ENCODE measurements at regions not wholly inside any gene's neighbourhood (a gene's known extent, or its start where the extent isn't known, plus 50 kb on each side); places are given as distances from the start of the nearest gene placed in this dataset.
A peak's percentile ranks its signal among the peaks of the same experiment; 100 is the strongest.

- TF ChIP-seq CTCF (conservative IDR thresholded peaks at IDR 0.05): no peak
- Mint-ChIP-seq H3K27ac (ENCODE audit: unreplicated experiment) (no peak overlapping the region), H3K4me3 (no peak overlapping the region), H3K9me3 (peaks cover 6% of the 10 kb centered on the region), H3K4me1 (peaks cover 18% of the 10 kb centered on the region), H3K27me3 (ENCODE audit: low read depth) (no peaks in the 10 kb centered on the region), H3K36me3 (ENCODE audit: low read depth) (no peaks in the 10 kb centered on the region)
- DNase-seq (ENCODE audit: low read depth, low spot score): no peak
These were observed 62.7 kb upstream of the KAZN start for GRCh38 chr1:14535619-14536355.

GRCh38 chr1:14538335-14538734 is 60.1 kb upstream of the KAZN start:
- no peak overlapping the region for H3K27ac Mint-ChIP-seq (ENCODE audit: unreplicated experiment)
- H3K4me1 Mint-ChIP-seq: peaks cover 28% of the 10 kb centered on the region
- H3K27me3 Mint-ChIP-seq (ENCODE audit: low read depth): no peaks in the 10 kb centered on the region
- no peak overlapping the region for H3K4me3 Mint-ChIP-seq
- H3K9me3 Mint-ChIP-seq: peaks cover 6% of the 10 kb centered on the region
- no peak for DNase-seq (ENCODE audit: low read depth, low spot score)
- TF ChIP-seq CTCF (conservative IDR thresholded peaks at IDR 0.05): peak; percentile 15
- H3K36me3 Mint-ChIP-seq (ENCODE audit: low read depth): no peaks in the 10 kb centered on the region

DNA sequence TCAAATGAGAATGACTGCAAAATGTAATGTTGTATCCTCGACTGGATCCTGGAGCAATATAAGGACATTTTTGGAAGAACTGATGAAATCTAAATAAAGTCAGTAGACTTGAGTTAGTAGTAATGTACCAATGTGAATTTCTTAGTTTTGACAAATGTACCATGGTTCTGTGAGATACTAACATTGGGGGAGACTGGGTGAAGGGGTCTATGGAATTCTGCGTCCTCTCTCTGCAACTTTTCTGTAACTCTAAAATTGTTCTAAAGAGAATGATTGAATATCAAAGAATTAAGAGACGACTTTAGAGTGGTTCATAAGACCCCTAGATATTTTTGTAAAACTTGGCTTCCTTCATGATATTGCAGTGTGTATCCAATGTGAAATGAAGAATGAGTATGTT is 59.2 kb upstream of the KAZN start:
- H3K9me3 Mint-ChIP-seq: peaks cover 6% of the 10 kb centered on the region
- H3K4me3 Mint-ChIP-seq: no peak overlapping the region
- TF ChIP-seq CTCF (conservative IDR thresholded peaks at IDR 0.05): no peak
- H3K4me1 Mint-ChIP-seq: peaks cover 28% of the 10 kb centered on the region
- DNase-seq (ENCODE audit: low read depth, low spot score): no peak
- H3K27me3 Mint-ChIP-seq (ENCODE audit: low read depth): no peaks in the 10 kb centered on the region
- no peak overlapping the region for H3K27ac Mint-ChIP-seq (ENCODE audit: unreplicated experiment)
- H3K36me3 Mint-ChIP-seq (ENCODE audit: low read depth): no peaks in the 10 kb centered on the region

DNA sequence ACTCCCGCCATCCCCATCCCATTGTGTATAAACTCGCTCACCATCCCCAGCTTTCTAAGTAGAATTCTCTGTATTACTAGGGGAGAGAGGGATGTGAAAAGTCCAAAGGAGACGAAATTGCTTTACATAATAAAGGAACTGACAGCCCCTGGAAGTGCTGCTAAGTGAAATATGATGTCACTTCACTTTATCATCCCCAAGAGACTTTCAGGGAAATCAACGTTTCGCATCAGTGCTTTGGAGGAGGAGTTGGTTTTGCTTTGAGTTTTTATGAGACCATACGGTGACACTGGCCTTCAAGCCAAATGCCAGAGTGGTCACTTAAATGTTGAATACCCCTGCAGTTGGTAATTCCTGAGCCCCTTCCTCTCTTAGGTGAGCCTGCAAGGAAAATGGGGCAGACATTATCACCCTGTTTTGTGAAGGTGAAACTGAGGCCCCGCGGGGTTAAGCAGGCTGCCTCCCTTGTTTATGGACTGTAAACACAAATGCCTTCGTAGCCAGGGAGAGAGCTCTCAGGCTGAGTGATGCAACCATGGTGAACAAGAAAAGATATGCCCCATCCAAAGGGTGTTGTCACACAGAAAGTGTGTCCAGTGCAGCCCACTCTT is 58.4 kb upstream of the KAZN start:
- Mint-ChIP-seq H3K4me3 (no peak overlapping the region), H3K36me3 (ENCODE audit: low read depth) (no peaks in the 10 kb centered on the region), H3K9me3 (peaks cover 6% of the 10 kb centered on the region), H3K27ac (ENCODE audit: unreplicated experiment) (peak overlapping the region; percentile 81), H3K27me3 (ENCODE audit: low read depth) (no peaks in the 10 kb centered on the region), H3K4me1 (peaks cover 28% of the 10 kb centered on the region)
- TF ChIP-seq CTCF (conservative IDR thresholded peaks at IDR 0.05): no peak
- no peak for DNase-seq (ENCODE audit: low read depth, low spot score)

- Mint-ChIP-seq H3K27me3 (ENCODE audit: low read depth) (no peaks in the 10 kb centered on the region), H3K27ac (ENCODE audit: unreplicated experiment) (no peak overlapping the region)
- TF ChIP-seq CTCF (conservative IDR thresholded peaks at IDR 0.05): no peak
These were observed 57.1 kb upstream of the KAZN start for GRCh38 chr1:14541348-14541747.

More at GRCh38 chr1:14541348-14541747, 57.1 kb upstream of the KAZN start:
- no peak for DNase-seq (ENCODE audit: low read depth, low spot score)
- Mint-ChIP-seq H3K4me1 (peaks cover 28% of the 10 kb centered on the region), H3K9me3 (peaks cover under 1% of the 10 kb centered on the region), H3K4me3 (no peak overlapping the region), H3K36me3 (ENCODE audit: low read depth) (peaks cover 2% of the 10 kb centered on the region)
